HG03354 (cell line): ENCODE measurements at regions not wholly inside any gene's neighbourhood (a gene's known extent, or its start where the extent isn't known, plus 50 kb on each side); places are given as distances from the start of the nearest gene placed in this dataset.

Experiments used
- ATAC-seq: cut with Tn5 transposase; IDR thresholded peaks from one replicate; pipeline ENCODE4 v1.9.1; 2021; ENCODE audit warnings: mild to moderate bottlenecking; ENCODE audit not compliant: unreplicated experiment, poor library complexity, severe bottlenecking

DNA sequence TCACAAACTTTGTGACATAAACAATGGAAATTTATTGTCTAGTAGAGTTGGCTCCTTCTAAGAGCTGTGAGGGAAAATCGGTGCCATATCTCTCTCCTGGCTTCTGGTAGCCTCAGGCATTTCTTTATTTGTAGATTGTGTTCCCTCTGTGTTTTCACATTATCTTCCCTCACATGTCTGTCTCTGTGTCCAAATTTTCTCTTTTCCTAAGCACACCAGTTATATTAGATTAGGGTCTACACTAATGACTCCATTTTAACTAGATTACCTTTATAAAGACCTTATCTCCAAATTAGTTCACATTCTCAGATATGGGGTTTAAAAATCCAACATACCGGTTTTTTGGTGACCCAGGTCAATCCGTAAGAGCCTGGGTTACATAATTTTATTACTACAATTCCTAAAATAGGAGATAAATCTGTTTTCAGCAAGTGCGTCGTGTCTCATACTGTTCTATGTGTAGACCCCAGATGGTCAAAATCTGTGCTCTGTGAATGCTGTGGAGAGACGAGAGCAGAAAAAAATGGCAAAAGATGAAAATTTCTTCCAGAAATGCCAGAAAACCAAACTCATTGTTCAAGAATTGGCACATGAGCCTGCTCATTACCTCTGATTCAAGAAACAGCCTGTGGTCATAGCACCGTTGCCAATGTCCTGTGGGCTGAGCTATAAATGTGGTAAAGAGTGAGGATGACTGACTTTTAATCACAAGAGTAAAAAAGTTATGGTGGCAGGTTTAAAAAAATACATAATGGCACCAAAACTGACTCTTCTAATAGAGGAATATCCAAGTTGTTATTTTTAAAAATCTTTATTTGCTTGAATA is 574.7 kb downstream of the PCDH7 start:
- no peak for ATAC-seq

DNA sequence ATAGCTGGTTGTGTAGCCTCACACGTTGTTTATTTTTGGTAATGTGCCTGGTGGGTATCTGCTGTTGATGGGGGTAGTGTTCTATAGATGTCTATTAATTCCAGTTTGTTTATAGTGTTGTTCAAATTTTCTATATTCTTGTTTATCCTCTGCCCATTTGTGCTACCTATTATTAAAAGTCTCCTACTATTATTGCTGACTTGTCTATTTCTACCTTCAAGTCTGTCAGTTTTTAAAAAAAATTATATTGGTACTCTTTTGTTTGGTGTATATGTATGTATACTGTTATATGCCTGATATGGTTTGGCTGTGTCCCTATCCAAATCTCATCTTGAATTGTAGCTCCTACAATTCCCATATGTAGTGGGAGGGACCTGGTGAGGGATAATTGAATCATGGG is 578.6 kb downstream of the PCDH7 start:
- ATAC-seq = no peak

GRCh38 chr4:31307029-31307428 is 586.9 kb downstream of the PCDH7 start:
- no peak for ATAC-seq

GRCh38 chr4:31324814-31325213 is 604.6 kb downstream of the PCDH7 start:
- no peak for ATAC-seq

GRCh38 chr4:31325300-31325699 is 605.1 kb downstream of the PCDH7 start:
- ATAC-seq = no peak

GRCh38 chr4:31327031-31327430 is 606.9 kb downstream of the PCDH7 start:
- no peak for ATAC-seq

- ATAC-seq = no peak
Measured at GRCh38 chr4:31328932-31329331, 608.8 kb downstream of the PCDH7 start.

GRCh38 chr4:31334086-31334910 is 614.1 kb downstream of the PCDH7 start:
- no peak for ATAC-seq

DNA sequence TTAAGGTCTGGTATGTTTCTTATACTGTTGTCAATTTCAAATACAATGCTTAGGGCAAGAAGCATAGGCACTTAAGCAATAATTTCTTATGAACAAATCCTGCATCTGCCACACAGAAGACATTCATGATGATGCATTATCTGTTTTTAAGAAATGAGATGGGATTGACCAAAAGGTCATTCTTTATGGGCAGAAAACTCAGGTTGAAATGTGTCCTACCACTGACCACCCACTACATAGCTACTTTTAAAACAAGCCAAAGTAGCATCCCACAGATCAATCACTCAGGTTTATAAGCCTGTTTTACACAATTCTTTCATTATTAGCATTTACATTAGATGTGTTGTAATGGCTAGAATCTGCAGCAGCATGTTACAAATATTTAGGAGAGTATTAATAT is 617.8 kb downstream of the PCDH7 start:
- ATAC-seq = no peak

- ATAC-seq = no peak
Measured at GRCh38 chr4:31341601-31342359, 621.6 kb downstream of the PCDH7 start.

- ATAC-seq = no peak
Measured at GRCh38 chr4:31343061-31343460, 622.9 kb downstream of the PCDH7 start.

- ATAC-seq = no peak
Measured at GRCh38 chr4:31349907-31350306, 629.7 kb downstream of the PCDH7 start.

DNA sequence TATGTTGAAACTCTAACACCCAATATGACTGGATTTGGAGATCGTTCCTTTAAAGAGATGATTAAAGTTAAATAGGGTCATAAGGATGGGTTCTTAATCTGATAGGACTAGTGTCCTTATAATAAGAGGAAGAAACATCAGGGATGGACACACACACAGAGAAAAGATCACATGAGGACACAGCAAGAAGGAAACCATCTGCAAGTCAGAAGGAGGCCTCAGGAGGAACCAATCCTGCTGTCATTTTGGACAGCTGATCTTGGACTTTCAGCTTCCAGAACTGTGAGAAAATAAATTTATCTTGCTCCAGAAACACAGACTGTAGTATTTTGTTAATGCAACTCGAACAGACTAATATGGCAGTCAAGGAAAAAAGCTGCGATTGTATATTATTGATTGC is 631.5 kb downstream of the PCDH7 start:
- no peak for ATAC-seq

DNA sequence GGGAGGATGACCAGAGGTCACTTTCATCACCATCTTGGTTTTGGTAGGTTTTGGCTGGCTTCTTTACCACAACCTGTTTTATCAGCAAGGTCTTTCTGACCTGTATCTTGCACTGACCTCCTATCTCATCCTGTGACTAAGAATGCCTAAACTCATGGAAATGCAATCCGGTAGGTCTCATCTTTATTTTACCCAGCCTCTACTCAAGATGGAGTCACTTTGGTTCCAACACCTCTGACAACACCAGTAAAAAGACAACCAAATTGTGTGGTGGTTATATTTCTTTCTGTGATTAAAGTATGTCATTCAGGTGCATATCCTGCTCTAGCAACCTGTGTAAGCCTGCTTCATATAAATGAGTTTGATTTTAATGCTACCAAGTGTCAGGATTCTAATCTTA is 636.7 kb downstream of the PCDH7 start:
- no peak for ATAC-seq

DNA sequence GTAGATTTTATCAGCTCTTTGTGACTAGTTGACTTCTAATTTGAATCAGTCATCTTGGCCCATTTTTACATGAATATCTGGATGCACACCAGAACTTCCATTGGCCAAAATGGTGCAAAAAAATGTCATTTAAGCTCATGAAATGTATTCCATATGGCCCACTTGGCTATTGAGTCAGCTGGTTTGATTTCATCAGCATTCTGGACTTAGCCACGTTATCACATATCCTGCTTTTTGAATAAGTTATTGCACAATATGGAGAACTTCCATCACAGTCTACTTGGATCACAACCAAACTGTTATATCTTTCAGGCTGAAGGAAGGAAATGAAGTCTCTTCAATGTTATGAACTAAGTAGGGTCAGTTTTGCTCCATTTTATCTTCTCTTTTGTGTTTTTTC is 640.6 kb downstream of the PCDH7 start:
- ATAC-seq = no peak

- ATAC-seq = no peak
Measured at GRCh38 chr4:31362756-31363155, 642.6 kb downstream of the PCDH7 start.

- ATAC-seq = no peak
Measured at GRCh38 chr4:31365006-31365690, 645.0 kb downstream of the PCDH7 start.

DNA sequence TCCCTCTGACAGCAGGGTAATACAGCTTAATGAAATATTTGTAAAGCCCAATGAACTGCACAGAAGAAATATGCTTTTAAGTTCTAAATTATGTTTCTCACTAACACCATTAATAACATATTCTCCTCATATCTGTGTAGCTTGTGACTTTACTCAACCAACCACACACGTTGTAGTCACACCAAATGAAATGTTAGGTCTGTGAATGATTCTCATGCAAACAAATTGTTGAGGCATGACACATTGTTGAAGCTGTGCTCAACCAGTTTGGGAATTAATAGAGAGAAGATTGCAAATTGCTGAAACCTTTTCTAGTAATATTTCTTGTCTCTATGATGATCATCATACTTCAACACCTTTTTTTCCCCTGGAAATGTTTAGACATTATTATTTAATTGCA is 645.9 kb downstream of the PCDH7 start:
- ATAC-seq = no peak

GRCh38 chr4:31370866-31371465 is 650.8 kb downstream of the PCDH7 start:
- peak; percentile 99 for ATAC-seq
